BE2C (cell line): ENCODE measurements at regions not wholly inside any gene's neighbourhood (a gene's known extent, or its start where the extent isn't known, plus 50 kb on each side); places are given as distances from the start of the nearest gene placed in this dataset.

Experiments used
- DNase-seq: peaks from one replicate; pipeline ENCODE4 v3.0.0-alpha.2; 2020
- H3K27me3 ChIP-seq: fragments of 250-450 bp; sonication (Bioruptor Pico); 2 replicates; pipeline ENCODE4 v1.5.1; 2020; ENCODE audit warnings: mild to moderate bottlenecking
- H3K36me3 ChIP-seq: fragments of 250-450 bp; sonication (Bioruptor Pico); 2 replicates; pipeline ENCODE4 v1.5.1; 2020; ENCODE audit warnings: mild to moderate bottlenecking
- H3K4me1 ChIP-seq: fragments of 250-450 bp; sonication (Bioruptor Pico); 2 replicates; pipeline ENCODE4 v1.5.1; 2020
- H3K4me3 ChIP-seq: 2 replicates; pipeline ENCODE4 v1.5.1; 2011; ENCODE audit warnings: low read depth, low read length
- H3K9me3 ChIP-seq: fragments of 250-450 bp; sonication (Bioruptor Pico); 2 replicates; pipeline ENCODE4 v1.5.1; 2020
- TF ChIP-seq, protein P1 (sequence below): IDR thresholded peaks from 2 replicates; pipeline ENCODE4 v1.5.1; 2012; ENCODE audit warnings: mild to moderate bottlenecking, low read depth, low read length

DNA sequence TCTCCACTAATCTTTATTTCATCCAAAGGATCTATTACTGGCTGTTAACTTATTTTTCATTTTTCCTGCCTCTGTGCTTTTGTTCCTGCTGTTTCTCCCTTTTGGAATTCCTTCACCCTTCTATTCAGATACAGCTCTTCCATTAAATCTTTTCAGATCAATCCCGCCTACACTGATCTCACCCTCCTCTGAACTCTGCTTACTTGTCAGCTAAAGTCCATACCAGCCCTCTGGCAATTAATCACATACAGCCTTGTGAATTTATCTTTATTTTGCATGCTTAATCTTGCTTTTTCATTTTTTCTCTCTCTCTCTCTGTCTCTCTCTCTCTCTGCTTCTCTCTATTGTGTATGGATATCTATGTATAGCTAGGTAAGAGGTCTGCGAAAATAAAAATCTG lies 100.8 kb upstream of the UMPS start:
- TF ChIP-seq, protein P1, sequence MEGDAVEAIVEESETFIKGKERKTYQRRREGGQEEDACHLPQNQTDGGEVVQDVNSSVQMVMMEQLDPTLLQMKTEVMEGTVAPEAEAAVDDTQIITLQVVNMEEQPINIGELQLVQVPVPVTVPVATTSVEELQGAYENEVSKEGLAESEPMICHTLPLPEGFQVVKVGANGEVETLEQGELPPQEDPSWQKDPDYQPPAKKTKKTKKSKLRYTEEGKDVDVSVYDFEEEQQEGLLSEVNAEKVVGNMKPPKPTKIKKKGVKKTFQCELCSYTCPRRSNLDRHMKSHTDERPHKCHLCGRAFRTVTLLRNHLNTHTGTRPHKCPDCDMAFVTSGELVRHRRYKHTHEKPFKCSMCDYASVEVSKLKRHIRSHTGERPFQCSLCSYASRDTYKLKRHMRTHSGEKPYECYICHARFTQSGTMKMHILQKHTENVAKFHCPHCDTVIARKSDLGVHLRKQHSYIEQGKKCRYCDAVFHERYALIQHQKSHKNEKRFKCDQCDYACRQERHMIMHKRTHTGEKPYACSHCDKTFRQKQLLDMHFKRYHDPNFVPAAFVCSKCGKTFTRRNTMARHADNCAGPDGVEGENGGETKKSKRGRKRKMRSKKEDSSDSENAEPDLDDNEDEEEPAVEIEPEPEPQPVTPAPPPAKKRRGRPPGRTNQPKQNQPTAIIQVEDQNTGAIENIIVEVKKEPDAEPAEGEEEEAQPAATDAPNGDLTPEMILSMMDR, result no peak
- H3K27me3 ChIP-seq, result no peaks in the 10 kb centered on the region
- H3K4me1 ChIP-seq, result peaks cover 14% of the 10 kb centered on the region
- no peak overlapping the region for H3K4me3 ChIP-seq
- peaks cover 16% of the 10 kb centered on the region for H3K36me3 ChIP-seq
- no peaks in the 10 kb centered on the region for H3K9me3 ChIP-seq
- DNase-seq, result no peak

DNA sequence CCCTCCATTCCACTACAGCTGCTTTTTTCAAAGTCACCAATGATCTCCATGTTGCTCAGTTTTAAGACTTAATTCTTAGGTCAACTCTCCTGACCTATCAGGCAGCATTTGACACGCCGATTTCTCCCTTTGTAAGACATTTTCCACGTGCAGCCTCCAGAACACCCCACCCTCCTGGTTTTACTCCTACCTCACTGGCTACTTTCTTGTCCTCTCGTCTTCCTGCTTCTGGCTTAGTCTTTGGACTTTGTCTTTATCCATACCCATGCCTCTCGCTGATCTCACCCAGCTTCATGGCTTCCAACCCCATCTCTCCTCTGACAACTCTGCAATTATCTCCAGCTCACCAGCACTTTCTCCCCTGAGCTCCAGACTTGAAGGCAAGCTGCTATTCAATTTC lies 99.3 kb upstream of the UMPS start:
- Histone ChIP-seq H3K4me1 (peaks cover 14% of the 10 kb centered on the region; the same call in 1 of the 2 replicates), H3K27me3 (no peaks in the 10 kb centered on the region), H3K4me3 (no peak overlapping the region), H3K36me3 (peaks cover 16% of the 10 kb centered on the region), H3K9me3 (no peaks in the 10 kb centered on the region)
- no peak for DNase-seq
- TF ChIP-seq, protein P1, result no peak

- no peaks in the 10 kb centered on the region for H3K9me3 ChIP-seq
- no peaks in the 10 kb centered on the region for H3K27me3 ChIP-seq
- peaks cover 16% of the 10 kb centered on the region for H3K36me3 ChIP-seq
- no peak overlapping the region for H3K4me3 ChIP-seq
- H3K4me1 ChIP-seq, result peaks cover 10% of the 10 kb centered on the region; the same call in 1 of the 2 replicates
- DNase-seq, result no peak
- TF ChIP-seq, protein P1, result no peak
Observed at GRCh38 chr3:124631727-124632126, 98.5 kb upstream of the UMPS start.

- H3K4me3 ChIP-seq, result no peak overlapping the region
Observed at GRCh38 chr3:124632566-124633140, 97.6 kb upstream of the UMPS start.

GRCh38 chr3:124633524-124633923 lies 96.7 kb upstream of the UMPS start:
- H3K4me3 ChIP-seq, result no peak overlapping the region
- TF ChIP-seq, protein P1, result no peak
- H3K9me3 ChIP-seq, result no peaks in the 10 kb centered on the region
- peaks cover 16% of the 10 kb centered on the region for H3K36me3 ChIP-seq
- no peaks in the 10 kb centered on the region for H3K27me3 ChIP-seq
- DNase-seq, result no peak
- peaks cover 2% of the 10 kb centered on the region; the same call in 1 of the 2 replicates for H3K4me1 ChIP-seq

More at GRCh38 chr3:124632566-124633140, 97.6 kb upstream of the UMPS start:
- Histone ChIP-seq H3K9me3 (no peaks in the 10 kb centered on the region), H3K4me1 (peaks cover 4% of the 10 kb centered on the region; the same call in 1 of the 2 replicates), H3K27me3 (no peaks in the 10 kb centered on the region), H3K36me3 (peaks cover 16% of the 10 kb centered on the region)
- TF ChIP-seq, protein P1, result no peak
- no peak for DNase-seq
